ENCODE measurements at regions not wholly inside any gene's neighbourhood (a gene's known extent, or its start where the extent isn't known, plus 50 kb on each side); places are given as distances from the start of the nearest gene placed in this dataset.

- TF ChIP-seq, protein P1, sequence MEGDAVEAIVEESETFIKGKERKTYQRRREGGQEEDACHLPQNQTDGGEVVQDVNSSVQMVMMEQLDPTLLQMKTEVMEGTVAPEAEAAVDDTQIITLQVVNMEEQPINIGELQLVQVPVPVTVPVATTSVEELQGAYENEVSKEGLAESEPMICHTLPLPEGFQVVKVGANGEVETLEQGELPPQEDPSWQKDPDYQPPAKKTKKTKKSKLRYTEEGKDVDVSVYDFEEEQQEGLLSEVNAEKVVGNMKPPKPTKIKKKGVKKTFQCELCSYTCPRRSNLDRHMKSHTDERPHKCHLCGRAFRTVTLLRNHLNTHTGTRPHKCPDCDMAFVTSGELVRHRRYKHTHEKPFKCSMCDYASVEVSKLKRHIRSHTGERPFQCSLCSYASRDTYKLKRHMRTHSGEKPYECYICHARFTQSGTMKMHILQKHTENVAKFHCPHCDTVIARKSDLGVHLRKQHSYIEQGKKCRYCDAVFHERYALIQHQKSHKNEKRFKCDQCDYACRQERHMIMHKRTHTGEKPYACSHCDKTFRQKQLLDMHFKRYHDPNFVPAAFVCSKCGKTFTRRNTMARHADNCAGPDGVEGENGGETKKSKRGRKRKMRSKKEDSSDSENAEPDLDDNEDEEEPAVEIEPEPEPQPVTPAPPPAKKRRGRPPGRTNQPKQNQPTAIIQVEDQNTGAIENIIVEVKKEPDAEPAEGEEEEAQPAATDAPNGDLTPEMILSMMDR (CRISPR knock-in tag; IDR thresholded peaks at IDR 0.05) = no peak
- TF ChIP-seq PRMT3 (CRISPR knock-in tag; IDR thresholded peaks at IDR 0.05; ENCODE audit: borderline replicate concordance, low read depth) (no peak), HMGA1 (CRISPR knock-in tag; conservative IDR thresholded peaks at IDR 0.05) (no peak), NFE2L1 (CRISPR knock-in tag; IDR thresholded peaks at IDR 0.05; ENCODE audit: borderline replicate concordance) (no peak), RAD21 (CRISPR knock-in tag; IDR thresholded peaks at IDR 0.05) (no peak), POLR2A (IDR thresholded peaks at IDR 0.05; ENCODE audit: insufficient read depth in 1 of 2, low read depth in 2 of 2, low read length in 2 of 2) (no peak), SRSF9 (IDR thresholded peaks at IDR 0.05; ENCODE audit: borderline replicate concordance, insufficient read depth, low read depth, low read length, poor library complexity, severe bottlenecking) (no peak), AHR (CRISPR knock-in tag; IDR thresholded peaks at IDR 0.05) (no peak), HDAC2 (CRISPR knock-in tag; IDR thresholded peaks at IDR 0.05) (no peak), ZBTB3 (CRISPR knock-in tag; IDR thresholded peaks at IDR 0.05; ENCODE audit: borderline replicate concordance, low read depth) (no peak), BRCA1 (CRISPR knock-in tag; IDR thresholded peaks at IDR 0.05) (no peak), ZNF510 (CRISPR knock-in tag; IDR thresholded peaks at IDR 0.05; ENCODE audit: low read depth) (no peak), ZNF232 (CRISPR knock-in tag; IDR thresholded peaks at IDR 0.05; ENCODE audit: borderline replicate concordance) (no peak)
- TF ChIP-seq, protein P2, sequence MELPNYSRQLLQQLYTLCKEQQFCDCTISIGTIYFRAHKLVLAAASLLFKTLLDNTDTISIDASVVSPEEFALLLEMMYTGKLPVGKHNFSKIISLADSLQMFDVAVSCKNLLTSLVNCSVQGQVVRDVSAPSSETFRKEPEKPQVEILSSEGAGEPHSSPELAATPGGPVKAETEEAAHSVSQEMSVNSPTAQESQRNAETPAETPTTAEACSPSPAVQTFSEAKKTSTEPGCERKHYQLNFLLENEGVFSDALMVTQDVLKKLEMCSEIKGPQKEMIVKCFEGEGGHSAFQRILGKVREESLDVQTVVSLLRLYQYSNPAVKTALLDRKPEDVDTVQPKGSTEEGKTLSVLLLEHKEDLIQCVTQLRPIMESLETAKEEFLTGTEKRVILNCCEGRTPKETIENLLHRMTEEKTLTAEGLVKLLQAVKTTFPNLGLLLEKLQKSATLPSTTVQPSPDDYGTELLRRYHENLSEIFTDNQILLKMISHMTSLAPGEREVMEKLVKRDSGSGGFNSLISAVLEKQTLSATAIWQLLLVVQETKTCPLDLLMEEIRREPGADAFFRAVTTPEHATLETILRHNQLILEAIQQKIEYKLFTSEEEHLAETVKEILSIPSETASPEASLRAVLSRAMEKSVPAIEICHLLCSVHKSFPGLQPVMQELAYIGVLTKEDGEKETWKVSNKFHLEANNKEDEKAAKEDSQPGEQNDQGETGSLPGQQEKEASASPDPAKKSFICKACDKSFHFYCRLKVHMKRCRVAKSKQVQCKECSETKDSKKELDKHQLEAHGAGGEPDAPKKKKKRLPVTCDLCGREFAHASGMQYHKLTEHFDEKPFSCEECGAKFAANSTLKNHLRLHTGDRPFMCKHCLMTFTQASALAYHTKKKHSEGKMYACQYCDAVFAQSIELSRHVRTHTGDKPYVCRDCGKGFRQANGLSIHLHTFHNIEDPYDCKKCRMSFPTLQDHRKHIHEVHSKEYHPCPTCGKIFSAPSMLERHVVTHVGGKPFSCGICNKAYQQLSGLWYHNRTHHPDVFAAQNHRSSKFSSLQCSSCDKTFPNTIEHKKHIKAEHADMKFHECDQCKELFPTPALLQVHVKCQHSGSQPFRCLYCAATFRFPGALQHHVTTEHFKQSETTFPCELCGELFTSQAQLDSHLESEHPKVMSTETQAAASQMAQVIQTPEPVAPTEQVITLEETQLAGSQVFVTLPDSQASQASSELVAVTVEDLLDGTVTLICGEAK (IDR thresholded peaks at IDR 0.05) = no peak
- TF ChIP-seq, protein P2 (CRISPR knock-in tag; IDR thresholded peaks at IDR 0.05) = no peak
These were observed 124.2 kb downstream of the ATP6V1G3 start for GRCh38 chr1:198416296-198416695.

Measured in HepG2 (cell line).